Pancreas (tissue), 10 donors: ENCODE measurements at regions not wholly inside any gene's neighbourhood (a gene's known extent, or its start where the extent isn't known, plus 50 kb on each side); places are given as distances from the start of the nearest gene placed in this dataset.
"Not testable (repeated sequence)": the region's sequence is repeated elsewhere in the genome, so short reads cannot be mapped to it uniquely, and the experiment has no call there.

Source experiments
- ATAC-seq, 4 donors: fragments of 200-7000 bp; cut with Tn5 transposase; one replicate each; pipeline versions ENCODE4 v1.8.0 to v1.9.1; 2020; ENCODE audit warnings: mild to moderate bottlenecking in 4 of 4, moderate library complexity in 4 of 4
- DNase-seq, 6 donors: peaks; one replicate each; pipeline ENCODE4 v3.0.0-alpha.2; 2020
- FAIRE-seq: peaks from 2 replicates; lab custom pipeline; 2012; peaks lifted over from hg19 to GRCh38; lab: Jason Lieb, UNC
- H3K27ac ChIP-seq, 4 donors: fragments of 200-600 bp; sonication (generic); 1 replicate in 3 of 4; 2 replicates in 1 of 4; pipeline versions ENCODE4 v1.5.0 to v1.8.0; 2020
- H3K27me3 ChIP-seq, 4 donors: fragments of 200-600 bp; one replicate each; pipeline ENCODE4 v1.8.0; 2021
- H3K36me3 ChIP-seq, 3 donors: fragments of 200-600 bp; sonication (generic) in 1 of 3; one replicate each; pipeline versions ENCODE4 v1.5.0 to v1.8.0; 2020 to 2021
- H3K4me1 ChIP-seq, 3 donors: fragments of 200-600 bp; one replicate each; pipeline ENCODE4 v1.8.0; 2021
- H3K4me3 ChIP-seq, 4 donors: fragments of 200-600 bp; sonication (generic) in 2 of 4; one replicate each; pipeline versions ENCODE4 v1.5.0 to v1.8.0; 2020 to 2021
- H3K9me3 ChIP-seq, 4 donors: fragments of 200-600 bp; one replicate each; pipeline ENCODE4 v1.8.0; 2021
- CTCF ChIP-seq, 4 donors: fragments of 200-600 bp; sonication (generic) in 3 of 4; IDR thresholded peaks; one replicate each; pipeline versions ENCODE4 v1.5.0 to v1.8.0; 2021; ENCODE audit warnings: antibody characterized with exemption in 4 of 4
- WGBS, 2 donors: extraction: QIAGEN DNeasy Blood & Tissue Kit; methylation state at CpG; one replicate each; pipeline ENCODE4 v1.1.7; 2013; 5-methylcytosine and 5-hydroxymethylcytosine counted together
- intact Hi-C, 3 donors: fragments of 100-400 bp; cut with DNase I; formaldehyde crosslinking; loops; one replicate each; pipeline versions ENCODE4 v1.11.1 to v1.14.2; 2022
- donor health status: healthy with polysubstance abuse.
- donor health status: DM: no; HTN: no; CAD: no; lungs with moderate emphysema.
- donor health status: DM: no; HTN: no; CAD: no.
- donor health status: control.
- donor health status: control.
- donor health status: Bipolar disorder and iron deficiency.
- donor health status: DM: yes; HTN: yes; CAD: no.
- donor health status: DM: no; HTN: no; CAD: no.
- donor health status: DM: no; HTN: no; CAD: no.
- donor health status: DM: yes; HTN: yes; CAD: no.

GRCh38 chr11:50267851-50268250 is 235.2 kb downstream of the OR4C45 start:
- H3K36me3 ChIP-seq = no peaks in the 10 kb centered on the region
- peak in 1 of 6 donors; percentile 49 for DNase-seq
- no peak overlapping the region for H3K27ac ChIP-seq
- no peak for TF ChIP-seq CTCF (IDR thresholded peaks at IDR 0.05)
- H3K4me1 ChIP-seq = no peaks in the 10 kb centered on the region
- H3K27me3 ChIP-seq = no peaks in the 10 kb centered on the region
- WGBS, 2 donors = 61 to 65% methylated on average over 26 of the region's 26 CpGs
- H3K9me3 ChIP-seq = no peaks in the 10 kb centered on the region
- H3K4me3 ChIP-seq = no peak overlapping the region
- intact Hi-C loops = no loop called here
- no peak for FAIRE-seq
- ATAC-seq = no peak

- Histone ChIP-seq H3K4me3 (no peak overlapping the region), H3K36me3 (no peaks in the 10 kb centered on the region), H3K9me3 (no peaks in the 10 kb centered on the region), H3K27me3 (no peaks in the 10 kb centered on the region), H3K27ac (no peak overlapping the region), H3K4me1 (no peaks in the 10 kb centered on the region)
- intact Hi-C loops = no loop called here
- WGBS, 2 donors = 49 to 59% methylated on average over 7 of the region's 7 CpGs
- no peak for TF ChIP-seq CTCF (IDR thresholded peaks at IDR 0.05)
- FAIRE-seq (no peak), ATAC-seq (no peak), DNase-seq (no peak)
Measured at GRCh38 chr11:50275133-50275532, 242.5 kb downstream of the OR4C45 start.

- no peaks in the 10 kb centered on the region for H3K4me1 ChIP-seq
- no peaks in the 10 kb centered on the region for H3K27me3 ChIP-seq
- no peaks in the 10 kb centered on the region for H3K36me3 ChIP-seq
- intact Hi-C loops = no loop called here
- no peak overlapping the region for H3K27ac ChIP-seq
- no peak overlapping the region for H3K4me3 ChIP-seq
- no peak for DNase-seq
- no peak for ATAC-seq
- H3K9me3 ChIP-seq = no peaks in the 10 kb centered on the region
- no peak for TF ChIP-seq CTCF (IDR thresholded peaks at IDR 0.05)
- 67 to 75% methylated on average over 24 of the region's 24 CpGs for whole genome bisulfite sequencing, 2 donors
- FAIRE-seq = no peak
Measured at GRCh38 chr11:50278756-50279155, 246.1 kb downstream of the OR4C45 start.

DNA sequence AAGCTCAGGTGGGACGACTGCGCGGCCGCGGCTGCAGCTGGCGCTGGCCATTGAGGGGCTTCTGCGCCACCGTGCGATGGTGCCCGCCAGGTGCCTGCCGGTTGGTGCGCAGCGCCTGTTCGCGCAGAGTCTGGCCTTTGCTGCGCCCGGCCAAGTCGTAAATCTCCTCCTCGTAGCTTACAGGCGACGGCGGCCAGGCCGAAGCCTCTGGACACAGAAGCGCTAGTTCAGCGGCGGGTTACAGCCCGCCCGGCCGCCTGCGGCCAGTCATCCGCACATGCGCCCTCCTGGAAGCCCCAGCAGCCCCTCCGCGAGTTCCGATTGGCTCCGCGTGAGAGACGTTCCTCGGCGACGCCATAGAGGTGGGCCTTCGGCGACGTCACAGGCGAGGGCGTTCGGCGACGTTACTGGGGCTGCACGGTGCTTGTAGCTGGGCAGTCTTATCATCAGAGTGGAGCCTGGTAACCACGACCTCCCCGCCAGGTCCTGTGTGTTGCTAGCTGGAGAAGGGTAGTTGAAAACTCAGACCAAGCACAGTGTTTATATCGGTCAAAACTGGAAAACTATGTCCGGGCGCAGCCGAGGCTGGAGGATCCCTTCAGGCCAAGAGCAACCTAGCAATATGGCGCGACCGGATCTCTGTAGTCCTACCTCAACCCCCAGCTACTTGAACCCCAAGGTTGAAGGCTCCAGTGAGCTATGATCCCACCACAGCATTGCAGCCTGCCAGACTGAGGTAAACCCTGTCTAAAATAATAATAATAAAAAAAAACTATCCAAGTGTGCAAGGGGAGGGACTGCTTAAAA is 265.7 kb downstream of the OR4C45 start:
- intact Hi-C loops = no loop called here
- TF ChIP-seq CTCF (IDR thresholded peaks at IDR 0.05) = no peak
- H3K4me1 ChIP-seq = no peaks in the 10 kb centered on the region
- 55 to 66% methylated on average over 52 to 59 of the region's 59 CpGs for WGBS, 2 donors
- no peaks in the 10 kb centered on the region for H3K9me3 ChIP-seq
- no peaks in the 10 kb centered on the region for H3K36me3 ChIP-seq
- no peak overlapping the region for H3K27ac ChIP-seq
- no peak for ATAC-seq
- no peak overlapping the region for H3K4me3 ChIP-seq
- no peaks in the 10 kb centered on the region for H3K27me3 ChIP-seq
- DNase-seq = peak in 1 of 6 donors; percentile 58
- FAIRE-seq = no peak

- H3K27ac ChIP-seq, H3K36me3 ChIP-seq, FAIRE-seq, DNase-seq, H3K9me3 ChIP-seq, H3K27me3 ChIP-seq, H3K4me3 ChIP-seq, ATAC-seq, intact Hi-C loops, H3K4me1 ChIP-seq: not testable (repeated sequence)
- whole genome bisulfite sequencing, 2 donors = 37 to 51% methylated on average over 2 of the region's 2 CpGs
Measured at GRCh38 chr11:50330723-50331122, 298.0 kb downstream of the OR4C45 start.
